ENCODE measurements at regions not wholly inside any gene's neighbourhood (a gene's known extent, or its start where the extent isn't known, plus 50 kb on each side); places are given as distances from the start of the nearest gene placed in this dataset.
A peak's percentile ranks its signal among the peaks of the same experiment; 100 is the strongest.

GRCh38 chr6:22668717-22669116, 99.4 kb downstream of the HDGFL1 start:
- DNase-seq (ENCODE audit: low read depth, low spot score) = no peak

DNA sequence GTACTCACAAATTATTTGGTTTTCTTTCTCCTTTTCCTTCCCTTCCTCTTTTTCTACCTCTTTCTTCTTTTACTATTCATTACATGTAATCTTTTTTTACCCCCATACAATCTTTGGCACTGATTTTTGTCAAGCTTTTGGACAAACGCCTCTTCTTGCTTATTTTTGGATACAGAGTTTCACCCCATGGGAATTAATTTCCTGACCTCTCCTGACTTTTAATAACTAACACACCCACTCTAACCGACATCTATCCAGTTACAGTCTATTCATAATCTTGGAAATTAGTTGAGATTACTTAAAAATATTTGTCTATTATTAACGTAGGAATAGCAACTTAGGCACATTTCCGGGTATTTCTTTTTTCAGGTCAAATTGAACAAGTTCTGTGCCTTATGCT, 101.2 kb downstream of the HDGFL1 start:
- DNase-seq (ENCODE audit: low read depth, low spot score) = no peak

GRCh38 chr6:22673474-22673873, 104.1 kb downstream of the HDGFL1 start:
- DNase-seq (ENCODE audit: low read depth, low spot score) = no peak

GRCh38 chr6:22680950-22681349, 111.6 kb downstream of the HDGFL1 start:
- DNase-seq (ENCODE audit: low read depth, low spot score) = no peak

- DNase-seq (ENCODE audit: low read depth, low spot score) = no peak
Measured at GRCh38 chr6:22681761-22682160, 112.4 kb downstream of the HDGFL1 start.

DNA sequence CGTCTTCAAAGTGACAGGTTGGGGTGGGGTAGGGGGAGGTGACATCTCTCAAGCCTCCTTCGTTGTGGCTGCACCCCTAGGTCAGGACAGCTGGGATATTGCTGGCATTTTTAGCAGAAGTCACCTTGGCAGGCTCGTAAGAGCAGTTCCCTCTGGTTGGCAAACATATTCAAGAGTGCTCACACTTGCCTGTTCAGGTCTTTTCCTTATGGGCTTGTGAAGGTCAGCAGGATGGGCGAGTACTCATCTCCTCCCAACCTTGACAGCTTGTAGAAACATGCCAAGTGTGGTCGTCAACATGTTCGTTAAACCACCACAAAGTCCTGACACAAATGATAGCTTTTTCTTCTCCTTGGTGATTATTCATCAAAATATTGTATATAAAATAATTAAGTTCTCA, 113.6 kb downstream of the HDGFL1 start:
- DNase-seq (ENCODE audit: low read depth, low spot score) = no peak

DNA sequence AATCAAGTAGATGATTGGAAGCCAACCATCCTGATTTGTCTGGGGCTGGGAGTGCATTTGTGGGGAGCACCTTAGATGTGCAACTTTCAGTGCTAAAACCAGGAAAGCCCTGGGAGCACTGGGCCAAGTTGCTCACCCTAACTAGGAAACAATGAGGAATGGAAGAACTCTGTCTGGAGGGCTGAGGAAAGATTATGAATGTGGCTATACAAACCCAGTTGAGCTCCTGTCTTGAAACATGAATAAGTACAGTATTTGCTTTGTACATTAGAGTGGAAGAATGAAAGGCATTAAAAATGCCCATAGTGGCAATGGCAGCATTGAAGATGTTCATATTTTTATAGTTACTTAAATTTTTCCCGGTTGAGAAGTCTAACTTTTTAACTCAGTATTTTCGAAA, 121.1 kb downstream of the HDGFL1 start:
- DNase-seq (ENCODE audit: low read depth, low spot score) = no peak

GRCh38 chr6:22694092-22694724, 124.8 kb downstream of the HDGFL1 start:
- no peak for DNase-seq (ENCODE audit: low read depth, low spot score)

DNA sequence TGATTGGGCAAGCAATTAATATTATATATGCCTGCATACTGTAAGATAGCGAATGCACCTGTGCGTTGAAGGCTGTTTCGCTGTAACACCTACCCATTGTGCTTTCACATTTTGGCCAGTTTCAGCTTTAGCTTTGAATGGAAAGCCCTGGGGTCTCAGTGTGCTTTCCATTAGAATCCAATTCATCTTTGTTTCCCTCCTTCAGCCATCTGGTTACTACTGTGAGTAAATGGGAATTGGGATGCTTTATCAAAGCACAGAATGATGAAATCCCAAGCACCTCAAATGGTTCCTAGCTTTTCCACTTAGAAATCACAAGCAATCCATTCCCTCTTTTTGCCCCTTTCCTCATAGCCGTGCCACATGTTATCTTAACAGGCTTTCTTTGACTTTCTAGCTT, 127.1 kb downstream of the HDGFL1 start:
- no peak for DNase-seq (ENCODE audit: low read depth, low spot score)

DNA sequence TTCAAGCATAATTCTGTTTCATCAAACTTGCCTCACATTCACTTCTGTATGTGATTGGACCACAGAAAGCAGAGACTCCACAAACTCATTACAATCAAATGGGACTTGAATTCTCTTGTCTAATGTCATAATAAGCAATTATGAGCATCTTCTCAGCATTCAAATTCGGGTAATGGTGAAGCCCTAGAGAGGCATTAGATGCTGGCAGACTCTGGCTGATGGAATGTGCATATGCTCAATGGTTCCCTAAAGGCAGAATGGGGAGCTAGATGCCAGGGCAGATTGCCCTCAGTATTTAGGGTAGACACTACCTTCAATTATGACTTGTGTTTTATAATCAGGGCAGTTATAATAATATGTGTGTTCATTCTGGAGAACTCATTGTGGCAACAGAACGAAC, 127.9 kb downstream of the HDGFL1 start:
- DNase-seq (ENCODE audit: low read depth, low spot score) = no peak

DNA sequence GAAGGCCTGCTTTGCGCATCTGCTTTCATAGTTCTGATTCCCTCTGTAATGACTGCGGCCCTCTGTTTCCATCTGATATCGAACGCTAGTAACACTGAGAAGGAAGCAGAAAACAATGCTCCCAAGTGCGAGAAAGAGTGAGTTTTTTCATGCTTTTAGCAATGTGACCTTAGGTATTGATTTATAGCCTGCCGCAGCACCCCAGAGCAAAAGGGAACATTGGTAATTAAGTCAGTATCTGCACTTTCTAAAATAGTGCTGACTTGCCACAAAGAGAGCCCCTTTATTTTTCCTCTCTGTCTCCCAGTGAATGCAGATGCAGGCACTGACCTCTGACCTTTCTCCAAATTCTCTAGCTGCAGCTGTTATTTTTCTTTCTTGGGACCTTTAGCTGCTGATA, 129.8 kb downstream of the HDGFL1 start:
- DNase-seq (ENCODE audit: low read depth, low spot score) = peak; percentile 7

DNA sequence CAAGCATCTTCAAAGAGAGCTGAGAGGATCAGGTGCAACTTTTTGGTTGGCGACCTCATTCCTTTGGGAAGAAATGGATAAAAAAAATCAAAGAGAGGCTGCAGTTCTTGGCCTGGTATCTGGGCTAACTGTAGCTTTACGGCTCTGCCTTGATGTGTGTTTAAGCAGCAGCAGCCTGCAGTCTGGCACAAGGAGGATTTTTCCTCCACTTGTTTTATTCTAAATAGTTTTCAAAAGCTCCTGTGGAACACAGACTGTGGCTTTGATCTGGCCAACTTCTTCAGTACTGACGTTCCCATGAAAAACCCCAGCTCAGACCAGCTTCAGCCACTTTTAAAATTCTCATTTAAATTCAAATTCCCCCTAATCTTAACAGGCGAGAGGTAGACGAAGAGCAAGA, 137.3 kb downstream of the HDGFL1 start:
- no peak for DNase-seq (ENCODE audit: low read depth, low spot score)

- no peak for DNase-seq (ENCODE audit: low read depth, low spot score)
Measured at GRCh38 chr6:22708469-22708868, 139.1 kb downstream of the HDGFL1 start.

DNA sequence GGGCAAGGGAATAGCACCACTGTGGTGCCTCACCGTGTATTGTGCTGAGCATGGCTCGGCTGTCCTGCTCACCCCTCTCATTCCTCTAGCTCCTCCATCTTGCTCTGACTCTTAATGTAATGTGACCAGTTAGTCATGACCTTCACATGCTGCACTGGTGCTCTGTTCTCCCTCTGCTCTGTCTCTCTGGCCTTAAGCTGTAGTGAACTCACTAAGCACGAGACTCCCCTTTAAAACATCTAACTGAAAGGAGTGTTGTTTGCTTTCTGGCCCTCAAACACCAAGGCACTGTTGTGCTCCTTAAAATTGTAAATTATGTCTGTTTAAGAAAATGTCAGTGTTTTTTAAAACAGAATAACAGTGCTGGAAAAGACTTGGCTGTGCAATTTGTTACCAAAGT, 140.4 kb downstream of the HDGFL1 start:
- no peak for DNase-seq (ENCODE audit: low read depth, low spot score)

- no peak for DNase-seq (ENCODE audit: low read depth, low spot score)
Measured at GRCh38 chr6:22716721-22717120, 147.4 kb downstream of the HDGFL1 start.

DNA sequence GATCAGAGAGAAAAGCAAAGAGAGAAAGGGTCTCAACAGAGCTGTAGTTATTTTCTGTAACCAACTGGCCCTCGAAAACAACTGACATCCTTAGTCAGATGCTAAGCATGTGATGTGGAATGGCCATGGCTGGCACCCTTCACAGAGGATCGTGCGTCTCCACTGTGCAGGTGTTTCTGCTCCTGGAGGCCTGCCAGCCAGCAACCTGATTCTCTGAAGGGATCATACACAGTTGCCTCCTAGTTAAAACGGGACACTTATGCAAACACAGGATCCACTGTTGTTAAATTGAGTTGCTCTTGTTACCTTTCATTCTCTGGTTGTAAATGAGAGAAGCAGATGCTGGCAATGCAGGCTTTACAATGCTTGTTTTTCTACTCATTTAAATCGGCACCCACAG, 148.5 kb downstream of the HDGFL1 start:
- no peak for DNase-seq (ENCODE audit: low read depth, low spot score)

GRCh38 chr6:22722913-22723312, 153.5 kb downstream of the HDGFL1 start:
- no peak for DNase-seq (ENCODE audit: low read depth, low spot score)

DNA sequence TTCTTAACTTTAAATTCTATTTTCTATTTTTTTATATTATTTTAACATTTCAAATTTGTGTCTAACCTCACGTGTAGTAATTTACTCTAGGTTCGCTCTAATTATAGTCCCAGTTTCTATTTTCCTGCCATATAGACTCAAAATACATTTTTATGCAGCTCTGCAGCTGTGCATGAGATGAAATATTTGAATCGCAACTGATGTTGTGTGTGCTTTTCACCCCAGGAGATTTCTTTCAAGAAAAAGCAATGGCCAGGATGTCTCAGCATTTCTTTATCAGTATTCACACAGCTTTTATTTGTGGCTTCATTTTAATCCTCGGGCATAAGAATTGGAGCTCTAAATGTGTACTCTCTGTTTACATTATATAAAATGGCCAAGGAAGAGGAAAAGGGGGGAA, 157.6 kb downstream of the HDGFL1 start:
- DNase-seq (ENCODE audit: low read depth, low spot score) = no peak

GRCh38 chr6:22727710-22728109, 158.3 kb downstream of the HDGFL1 start:
- no peak for DNase-seq (ENCODE audit: low read depth, low spot score)

- DNase-seq (ENCODE audit: low read depth, low spot score) = no peak
Measured at GRCh38 chr6:22732176-22732970, 163.0 kb downstream of the HDGFL1 start.

DNA sequence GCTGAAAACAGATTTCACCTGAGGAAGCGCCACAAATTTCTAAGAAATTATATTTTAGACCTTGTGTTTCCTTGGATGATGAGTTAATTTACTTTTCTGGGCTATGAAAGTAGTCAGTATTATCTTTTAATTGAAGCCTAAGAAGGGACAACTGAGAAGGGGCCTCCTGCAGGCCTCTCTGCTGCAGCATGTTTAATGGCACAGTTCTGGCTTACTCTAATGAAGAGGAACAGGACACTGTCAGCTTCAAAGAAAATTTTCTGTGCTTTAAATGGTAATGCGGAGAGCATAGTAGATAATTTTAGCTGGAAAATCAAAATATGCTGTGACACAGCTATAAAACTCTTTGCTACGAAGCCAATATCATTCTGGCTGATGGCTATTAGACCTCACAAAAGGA, 167.4 kb downstream of the HDGFL1 start:
- no peak for DNase-seq (ENCODE audit: low read depth, low spot score)

GRCh38 chr6:22737331-22737730, 168.0 kb downstream of the HDGFL1 start:
- DNase-seq (ENCODE audit: low read depth, low spot score) = peak; percentile 86

DNA sequence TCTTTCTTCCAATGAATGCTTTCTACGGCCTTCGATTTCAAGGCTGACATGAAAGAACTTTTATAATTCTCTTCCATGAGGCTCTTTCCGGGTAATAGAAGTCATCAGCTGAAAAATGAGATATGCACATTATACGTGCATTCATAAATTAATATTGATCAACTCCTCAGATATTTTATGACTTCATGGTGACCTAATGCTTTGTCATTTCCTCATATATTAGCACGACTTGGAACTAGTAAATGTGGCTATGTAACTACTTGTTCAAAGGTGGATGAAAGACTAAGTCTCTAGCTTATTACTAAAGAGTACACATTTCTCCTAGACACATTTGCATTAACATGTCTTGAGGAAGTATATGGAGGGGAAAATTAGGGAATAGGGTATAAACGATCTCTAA, 168.8 kb downstream of the HDGFL1 start:
- no peak for DNase-seq (ENCODE audit: low read depth, low spot score)

DNA sequence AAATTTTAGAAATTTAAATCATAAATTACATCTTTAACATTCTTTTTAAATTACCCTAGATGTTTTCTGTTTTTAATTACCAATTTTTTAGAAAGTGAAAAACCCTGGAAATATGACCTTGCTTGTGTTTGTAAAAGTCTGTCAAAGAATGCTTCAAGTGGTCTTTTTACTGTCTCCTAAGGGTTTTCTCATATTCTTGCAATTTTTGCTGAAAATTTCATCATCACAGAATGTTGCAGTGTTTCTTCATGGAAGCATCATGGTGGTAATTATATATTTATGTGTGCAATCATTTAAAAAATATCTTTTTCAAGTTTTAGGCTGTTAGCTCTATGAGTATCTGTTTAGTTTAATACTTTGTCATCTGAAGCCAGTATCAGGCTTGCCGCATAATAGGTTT, 178.2 kb downstream of the HDGFL1 start:
- no peak for DNase-seq (ENCODE audit: low read depth, low spot score)

Data from ELF-1 (cell line).